Keratinocyte (primary cell): ENCODE measurements at regions not wholly inside any gene's neighbourhood (a gene's known extent, or its start where the extent isn't known, plus 50 kb on each side); places are given as distances from the start of the nearest gene placed in this dataset.

Experiments
- EZH2 ChIP-seq: IDR thresholded peaks from one replicate; pipeline ENCODE4 v1.6.1; 2012; ENCODE audit warnings: inconsistent platforms, mild to moderate bottlenecking, low read length, moderate library complexity
- TF ChIP-seq, protein P1 (sequence below), 3 experiments: IDR thresholded peaks in 1 of 3; conservative IDR thresholded peaks in 1 of 3; optimal IDR thresholded peaks in 1 of 3; 2 replicates in 2 of 3; 3 replicates in 1 of 3; pipeline versions ENCODE3 to v1.5.1; 2011; ENCODE audit warnings: low read length in 3 of 3, mild to moderate bottlenecking in 3 of 3, moderate library complexity in 2 of 3, control low read depth in 1 of 3, inconsistent platforms in 1 of 3; ENCODE audit not compliant: insufficient read depth in 2 of 3; ENCODE audit errors: extremely low read depth in 1 of 3

DNA sequence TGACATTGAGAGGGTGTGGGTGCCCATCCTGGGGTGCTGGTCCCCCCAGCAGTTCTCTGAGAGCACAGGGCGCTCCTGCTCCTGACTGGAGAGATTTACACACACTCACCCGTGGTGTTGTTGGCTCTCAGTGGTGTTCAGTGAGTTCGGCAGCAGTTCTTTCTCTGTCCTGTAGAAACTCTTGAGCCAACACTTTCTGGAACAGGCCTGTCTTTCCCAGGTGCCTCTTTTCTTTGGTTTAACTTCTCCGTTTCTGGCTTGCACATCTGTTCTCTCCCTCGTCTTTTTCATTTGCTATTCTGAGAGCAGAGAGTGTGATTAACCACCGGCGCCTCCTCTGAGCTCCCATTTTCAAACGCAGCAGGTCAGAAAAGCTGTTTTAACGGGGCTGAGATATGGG lies 284.5 kb downstream of the IRX2 start:
- TF ChIP-seq, protein P1, sequence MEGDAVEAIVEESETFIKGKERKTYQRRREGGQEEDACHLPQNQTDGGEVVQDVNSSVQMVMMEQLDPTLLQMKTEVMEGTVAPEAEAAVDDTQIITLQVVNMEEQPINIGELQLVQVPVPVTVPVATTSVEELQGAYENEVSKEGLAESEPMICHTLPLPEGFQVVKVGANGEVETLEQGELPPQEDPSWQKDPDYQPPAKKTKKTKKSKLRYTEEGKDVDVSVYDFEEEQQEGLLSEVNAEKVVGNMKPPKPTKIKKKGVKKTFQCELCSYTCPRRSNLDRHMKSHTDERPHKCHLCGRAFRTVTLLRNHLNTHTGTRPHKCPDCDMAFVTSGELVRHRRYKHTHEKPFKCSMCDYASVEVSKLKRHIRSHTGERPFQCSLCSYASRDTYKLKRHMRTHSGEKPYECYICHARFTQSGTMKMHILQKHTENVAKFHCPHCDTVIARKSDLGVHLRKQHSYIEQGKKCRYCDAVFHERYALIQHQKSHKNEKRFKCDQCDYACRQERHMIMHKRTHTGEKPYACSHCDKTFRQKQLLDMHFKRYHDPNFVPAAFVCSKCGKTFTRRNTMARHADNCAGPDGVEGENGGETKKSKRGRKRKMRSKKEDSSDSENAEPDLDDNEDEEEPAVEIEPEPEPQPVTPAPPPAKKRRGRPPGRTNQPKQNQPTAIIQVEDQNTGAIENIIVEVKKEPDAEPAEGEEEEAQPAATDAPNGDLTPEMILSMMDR (optimal IDR thresholded peaks at IDR 0.05 in 1 of 3, IDR thresholded peaks at IDR 0.05 in 1 of 3, conservative IDR thresholded peaks at IDR 0.05 in 1 of 3; ENCODE audit: extremely low read depth in 1 of 3, insufficient read depth in 2 of 3, low read length in 3 of 3), result no peak
- TF ChIP-seq EZH2, result no peak
